NB4 (cell line): ENCODE measurements at regions not wholly inside any gene's neighbourhood (a gene's known extent, or its start where the extent isn't known, plus 50 kb on each side); places are given as distances from the start of the nearest gene placed in this dataset.

ENCODE experiments used
- CTCF ChIP-seq: IDR thresholded peaks from one replicate; pipeline ENCODE4 v1.5.1; 2012; ENCODE audit warnings: low read depth, low read length
- MAX ChIP-seq: IDR thresholded peaks from 2 replicates; pipeline ENCODE4 v1.6.1; 2011; ENCODE audit warnings: low read depth, low read length
- POLR2A ChIP-seq: IDR thresholded peaks from 2 replicates; pipeline ENCODE4 v1.6.1; 2011; ENCODE audit warnings: mild to moderate bottlenecking; ENCODE audit not compliant: insufficient read length; ENCODE audit errors: extremely low read depth

- no peak for TF ChIP-seq CTCF
- TF ChIP-seq POLR2A: no peak
- TF ChIP-seq MAX: no peak
These were observed 924.3 kb upstream of the SLIT2 start for GRCh38 chr4:19327364-19327763.
